Esophagus muscularis mucosa (tissue), 4 donors: ENCODE measurements at regions not wholly inside any gene's neighbourhood (a gene's known extent, or its start where the extent isn't known, plus 50 kb on each side); places are given as distances from the start of the nearest gene placed in this dataset.

ENCODE experiments used
- DNase-seq: peaks from one replicate; pipeline ENCODE4 v3.0.0-alpha.2; 2017; ENCODE audit errors: extremely low spot score
- H3K27ac ChIP-seq, 4 donors: fragments of 200-600 bp; sonication (generic); replicated peaks in 1 of 4; 1 replicate in 3 of 4; 2 replicates in 1 of 4; pipeline ENCODE4 v1.5.1; 2016 to 2019; ENCODE audit warnings: mild to moderate bottlenecking in 1 of 4
- H3K27me3 ChIP-seq, 4 donors: fragments of 200-600 bp; sonication (generic); one replicate each; pipeline versions ENCODE4 v1.5.1 to v1.6.0; 2016 to 2019
- H3K36me3 ChIP-seq, 4 donors: fragments of 200-600 bp; sonication (generic); one replicate each; pipeline ENCODE4 v1.5.1; 2016 to 2019
- H3K4me1 ChIP-seq, 4 donors: fragments of 200-600 bp; sonication (generic); one replicate each; pipeline ENCODE4 v1.5.1; 2016 to 2019
- H3K4me3 ChIP-seq, 4 donors: fragments of 200-600 bp; sonication (generic); 1 replicate in 2 of 4; 2 replicates in 2 of 4; pipeline ENCODE4 v1.5.1; 2016 to 2019; ENCODE audit warnings: mild to moderate bottlenecking in 4 of 4, moderate library complexity in 1 of 4
- H3K9me3 ChIP-seq, 4 donors: fragments of 200-600 bp; sonication (generic); 1 replicate in 3 of 4; 2 replicates in 1 of 4; pipeline ENCODE4 v1.5.1; 2016 to 2019
- EP300 ChIP-seq: sonication (generic); formaldehyde crosslinking; IDR thresholded peaks from one replicate; pipeline ENCODE4 v1.6.1; 2017; ENCODE audit warnings: antibody characterized with exemption
- POLR2A ChIP-seq: fragments of 450-650 bp; IDR thresholded peaks from one replicate; pipeline ENCODE4 v1.6.1; 2017; ENCODE audit warnings: antibody characterized with exemption, moderate library complexity, mild to moderate bottlenecking, low read depth
- POLR2AphosphoS5 ChIP-seq, 2 donors: sonication (generic); formaldehyde crosslinking; IDR thresholded peaks; one replicate each; pipeline ENCODE4 v1.6.1; 2017; ENCODE audit warnings: antibody characterized with exemption in 2 of 2
- WGBS: methylation state at CpG from one replicate; pipeline ENCODE4 v1.1.5; 2018; 5-methylcytosine and 5-hydroxymethylcytosine counted together
- intact Hi-C: fragments of 100-400 bp; cut with DNase I; formaldehyde crosslinking; loops from one replicate; pipeline ENCODE4 v1.15.1; 2023
- TF ChIP-seq, protein P1 (sequence below), 3 experiments: fragments of 200-600 bp in 2 of 3; fragments of 450-650 bp in 1 of 3; sonication (generic) in 2 of 3; IDR thresholded peaks; one replicate each; pipeline ENCODE4 v1.5.1; 2017 to 2019; ENCODE audit warnings: antibody characterized with exemption in 3 of 3, mild to moderate bottlenecking in 2 of 3, moderate library complexity in 1 of 3

GRCh38 chr6:43940393-43941087 lies 170.5 kb downstream of the VEGFA start:
- intact Hi-C loops: no loop called here
- Histone ChIP-seq H3K27ac (no peak overlapping the region), H3K27me3 (no peaks in the 10 kb centered on the region), H3K4me3 (no peak overlapping the region), H3K4me1 (no peaks in the 10 kb centered on the region), H3K9me3 (peaks cover 0 to 9% (median 4%) of the 10 kb centered on the region in 4 donors), H3K36me3 (no peaks in the 10 kb centered on the region)
- TF ChIP-seq, protein P1, sequence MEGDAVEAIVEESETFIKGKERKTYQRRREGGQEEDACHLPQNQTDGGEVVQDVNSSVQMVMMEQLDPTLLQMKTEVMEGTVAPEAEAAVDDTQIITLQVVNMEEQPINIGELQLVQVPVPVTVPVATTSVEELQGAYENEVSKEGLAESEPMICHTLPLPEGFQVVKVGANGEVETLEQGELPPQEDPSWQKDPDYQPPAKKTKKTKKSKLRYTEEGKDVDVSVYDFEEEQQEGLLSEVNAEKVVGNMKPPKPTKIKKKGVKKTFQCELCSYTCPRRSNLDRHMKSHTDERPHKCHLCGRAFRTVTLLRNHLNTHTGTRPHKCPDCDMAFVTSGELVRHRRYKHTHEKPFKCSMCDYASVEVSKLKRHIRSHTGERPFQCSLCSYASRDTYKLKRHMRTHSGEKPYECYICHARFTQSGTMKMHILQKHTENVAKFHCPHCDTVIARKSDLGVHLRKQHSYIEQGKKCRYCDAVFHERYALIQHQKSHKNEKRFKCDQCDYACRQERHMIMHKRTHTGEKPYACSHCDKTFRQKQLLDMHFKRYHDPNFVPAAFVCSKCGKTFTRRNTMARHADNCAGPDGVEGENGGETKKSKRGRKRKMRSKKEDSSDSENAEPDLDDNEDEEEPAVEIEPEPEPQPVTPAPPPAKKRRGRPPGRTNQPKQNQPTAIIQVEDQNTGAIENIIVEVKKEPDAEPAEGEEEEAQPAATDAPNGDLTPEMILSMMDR (IDR thresholded peaks at IDR 0.05): no peak
- TF ChIP-seq POLR2A (no peak), POLR2AphosphoS5 (IDR thresholded peaks at IDR 0.05) (no peak), EP300 (no peak)
- DNase-seq: no peak
- 92% methylated on average over 7 of the region's 10 CpGs for WGBS

DNA sequence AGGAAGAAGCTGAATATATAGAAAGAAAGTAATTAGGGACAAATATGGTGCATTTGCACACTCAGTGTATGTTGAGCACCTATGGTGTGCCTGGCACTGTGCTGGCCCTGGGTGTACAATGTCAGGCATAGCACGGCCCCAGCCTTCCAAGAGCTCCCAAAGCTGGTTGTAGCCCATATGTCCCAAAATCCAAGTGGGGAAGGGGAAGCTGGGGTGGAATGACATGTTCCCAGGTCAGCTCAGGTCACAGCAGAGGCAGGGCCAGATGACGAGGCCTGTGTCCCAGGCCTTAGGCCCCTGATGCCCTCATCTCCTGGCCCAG lies 170.0 kb downstream of the VEGFA start:
- Histone ChIP-seq H3K9me3 (peaks cover 0 to 5% (median 2%) of the 10 kb centered on the region in 4 donors), H3K4me3 (no peak overlapping the region), H3K27ac (no peak overlapping the region), H3K27me3 (no peaks in the 10 kb centered on the region), H3K4me1 (no peaks in the 10 kb centered on the region), H3K36me3 (no peaks in the 10 kb centered on the region)
- intact Hi-C loops: no loop called here
- WGBS: 80% methylated on average over 1 of the region's 2 CpGs
- no peak for DNase-seq
- TF ChIP-seq, protein P1 (IDR thresholded peaks at IDR 0.05): no peak
- TF ChIP-seq POLR2AphosphoS5 (IDR thresholded peaks at IDR 0.05) (no peak), EP300 (no peak), POLR2A (no peak)

- no peak for DNase-seq
Measured at GRCh38 chr6:43939281-43940070, 169.5 kb downstream of the VEGFA start.

DNA sequence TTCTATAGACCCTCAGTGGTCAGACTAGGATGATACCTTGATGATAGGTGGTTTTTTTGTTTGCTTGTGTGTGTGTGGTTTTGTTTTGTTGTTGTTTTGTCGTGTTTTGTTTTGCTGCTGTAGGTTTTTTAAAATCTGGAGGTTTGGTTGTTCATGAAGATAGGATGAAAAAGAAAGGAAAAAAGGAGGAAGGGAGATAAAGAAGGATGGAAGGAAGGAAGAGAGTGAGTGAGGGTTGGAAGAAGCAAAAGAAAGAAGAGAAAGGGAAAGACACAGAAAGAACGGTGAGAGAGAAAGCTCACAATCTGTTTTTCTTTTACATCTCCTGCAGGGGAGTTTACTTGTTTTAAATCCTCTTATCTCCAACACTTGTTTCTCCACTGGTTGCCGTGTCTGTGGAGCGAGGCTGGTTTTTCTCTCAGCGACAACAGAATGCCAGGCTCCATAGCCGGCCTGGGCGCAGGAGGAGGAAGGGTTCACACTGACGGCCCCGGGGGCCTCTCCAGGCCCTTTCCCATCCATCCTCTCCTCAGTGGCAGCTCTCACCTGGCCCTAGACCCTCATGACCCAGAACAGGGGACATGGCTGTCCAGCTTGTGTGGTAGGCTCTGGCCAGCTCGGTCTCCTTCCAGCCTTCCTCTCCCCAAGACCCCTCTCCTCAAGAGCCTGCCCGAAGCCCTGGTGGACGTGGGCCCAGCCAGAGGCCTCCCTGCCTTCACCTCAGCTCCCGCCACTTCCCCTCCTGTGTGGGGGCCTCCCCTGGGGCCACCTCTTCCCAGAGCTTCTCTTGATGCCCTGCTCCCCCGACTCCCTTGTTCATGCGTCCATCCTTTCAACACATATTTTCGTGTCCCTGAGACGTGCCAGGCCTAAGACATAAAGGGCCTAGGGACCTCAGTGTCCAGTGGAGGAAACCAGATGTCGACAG lies 168.4 kb downstream of the VEGFA start:
- DNase-seq: no peak
- 87% methylated on average over 18 of the region's 18 CpGs for WGBS

More at GRCh38 chr6:43939281-43940070, 169.5 kb downstream of the VEGFA start:
- TF ChIP-seq EP300: no peak
- TF ChIP-seq, protein P1 (IDR thresholded peaks at IDR 0.05): no peak
- no peak for TF ChIP-seq POLR2A
- no peak for TF ChIP-seq POLR2AphosphoS5 (IDR thresholded peaks at IDR 0.05)
- WGBS: 96% methylated on average over 7 of the region's 15 CpGs
- H3K4me3 ChIP-seq: no peak overlapping the region
- H3K36me3 ChIP-seq: no peaks in the 10 kb centered on the region
- H3K9me3 ChIP-seq: no peaks in the 10 kb centered on the region
- H3K4me1 ChIP-seq: peaks cover 0 to 1% (median 0%) of the 10 kb centered on the region in 4 donors
- no peaks in the 10 kb centered on the region for H3K27me3 ChIP-seq
- intact Hi-C loops: no loop called here
- no peak overlapping the region for H3K27ac ChIP-seq

More for the DNA sequence above, 168.4 kb downstream of the VEGFA start:
- Histone ChIP-seq H3K4me3 (no peak overlapping the region), H3K4me1 (peaks cover 0 to 11% (median 8%) of the 10 kb centered on the region in 4 donors), H3K9me3 (no peaks in the 10 kb centered on the region), H3K27me3 (no peaks in the 10 kb centered on the region), H3K27ac (no peak overlapping the region), H3K36me3 (no peaks in the 10 kb centered on the region)
- intact Hi-C loops: no loop called here
- TF ChIP-seq POLR2AphosphoS5 (IDR thresholded peaks at IDR 0.05): no peak
- no peak for TF ChIP-seq POLR2A
- TF ChIP-seq EP300: no peak
- TF ChIP-seq, protein P1 (IDR thresholded peaks at IDR 0.05): no peak
